ENCODE measurements at regions not wholly inside any gene's neighbourhood (a gene's known extent, or its start where the extent isn't known, plus 50 kb on each side); places are given as distances from the start of the nearest gene placed in this dataset.
"Not testable (repeated sequence)": the region's sequence is repeated elsewhere in the genome, so short reads cannot be mapped to it uniquely, and the experiment has no call there.

GRCh38 chr7:6953138-6953797 lies 127.2 kb upstream of the CCZ1B start:
- ChIA-PET POLR2A (interaction anchor here (0.6 to 0.7 kb wide), 2 partner anchors 471 to 1359 kb away, joined by 3 read pairs; no protein-coding TSS in a partner anchor), CTCF (interaction anchor here (0.6 to 1.9 kb wide), 9 partner anchors 137 to 944 kb away, joined by 3 to 6 read pairs (median 3); partner anchors contain the start of gene C1GALT1)
- H3K9me3 Mint-ChIP-seq (ENCODE audit: unreplicated experiment); H3K4me1 Mint-ChIP-seq (ENCODE audit: insufficient read depth, unreplicated experiment); BruUV-seq (replicated peaks); intact Hi-C loops (cut with micrococcal nuclease); DNase-seq (ENCODE audit: unreplicated experiment); H3K27me3 Mint-ChIP-seq (ENCODE audit: insufficient read depth, unreplicated experiment); H3K4me3 Mint-ChIP-seq (ENCODE audit: unreplicated experiment); H3K36me3 Mint-ChIP-seq (ENCODE audit: insufficient read depth, unreplicated experiment): not testable (repeated sequence)
- TF ChIP-seq CTCF (IDR thresholded peaks at IDR 0.05; ENCODE audit: unreplicated experiment) = peak; percentile 45
- H3K27ac Mint-ChIP-seq (ENCODE audit: low read depth, unreplicated experiment) = peak overlapping the region; percentile 28

- POLR2A ChIA-PET; DNase-seq (ENCODE audit: unreplicated experiment); H3K36me3 Mint-ChIP-seq (ENCODE audit: insufficient read depth, unreplicated experiment); H3K27me3 Mint-ChIP-seq (ENCODE audit: insufficient read depth, unreplicated experiment); H3K9me3 Mint-ChIP-seq (ENCODE audit: unreplicated experiment); H3K4me1 Mint-ChIP-seq (ENCODE audit: insufficient read depth, unreplicated experiment); H3K4me3 Mint-ChIP-seq (ENCODE audit: unreplicated experiment); BruUV-seq (replicated peaks); intact Hi-C loops (cut with micrococcal nuclease): not testable (repeated sequence)
- peak overlapping the region; percentile 28 for H3K27ac Mint-ChIP-seq (ENCODE audit: low read depth, unreplicated experiment)
- CTCF ChIA-PET = interaction anchor here (0.7 to 1.9 kb wide), 7 partner anchors 136 to 564 kb away, joined by 3 to 6 read pairs (median 4); partner anchors contain the start of gene C1GALT1
These were observed 127.7 kb upstream of the CCZ1B start for GRCh38 chr7:6953798-6954181.

- POLR2A ChIA-PET; H3K27me3 Mint-ChIP-seq (ENCODE audit: insufficient read depth, unreplicated experiment); intact Hi-C loops (cut with micrococcal nuclease); H3K4me3 Mint-ChIP-seq (ENCODE audit: unreplicated experiment); DNase-seq (ENCODE audit: unreplicated experiment); H3K9me3 Mint-ChIP-seq (ENCODE audit: unreplicated experiment); H3K4me1 Mint-ChIP-seq (ENCODE audit: insufficient read depth, unreplicated experiment); BruUV-seq (replicated peaks); H3K27ac Mint-ChIP-seq (ENCODE audit: low read depth, unreplicated experiment); H3K36me3 Mint-ChIP-seq (ENCODE audit: insufficient read depth, unreplicated experiment): not testable (repeated sequence)
- CTCF ChIA-PET = interaction anchor here (0.6 kb wide), 1 partner anchor 818 kb away, joined by 3 read pairs; no protein-coding TSS in a partner anchor
These were observed 129.3 kb upstream of the CCZ1B start for GRCh38 chr7:6955385-6955784.

GRCh38 chr7:6955990-6956566 lies 130.0 kb upstream of the CCZ1B start:
- not testable (repeated sequence) for H3K27ac Mint-ChIP-seq (ENCODE audit: low read depth, unreplicated experiment); BruUV-seq (replicated peaks); DNase-seq (ENCODE audit: unreplicated experiment)

GRCh38 chr7:6958371-6958770 lies 132.3 kb upstream of the CCZ1B start:
- POLR2A ChIA-PET; CTCF ChIA-PET; H3K4me1 Mint-ChIP-seq (ENCODE audit: insufficient read depth, unreplicated experiment); H3K27ac Mint-ChIP-seq (ENCODE audit: low read depth, unreplicated experiment); DNase-seq (ENCODE audit: unreplicated experiment); BruUV-seq (replicated peaks); H3K4me3 Mint-ChIP-seq (ENCODE audit: unreplicated experiment); H3K9me3 Mint-ChIP-seq (ENCODE audit: unreplicated experiment); intact Hi-C loops (cut with micrococcal nuclease); H3K36me3 Mint-ChIP-seq (ENCODE audit: insufficient read depth, unreplicated experiment): not testable (repeated sequence)
- peaks cover 22% of the 10 kb centered on the region for H3K27me3 Mint-ChIP-seq (ENCODE audit: insufficient read depth, unreplicated experiment)

More at GRCh38 chr7:6955990-6956566, 130.0 kb upstream of the CCZ1B start:
- POLR2A ChIA-PET; H3K9me3 Mint-ChIP-seq (ENCODE audit: unreplicated experiment); H3K36me3 Mint-ChIP-seq (ENCODE audit: insufficient read depth, unreplicated experiment); intact Hi-C loops (cut with micrococcal nuclease); H3K4me3 Mint-ChIP-seq (ENCODE audit: unreplicated experiment); H3K4me1 Mint-ChIP-seq (ENCODE audit: insufficient read depth, unreplicated experiment): not testable (repeated sequence)
- CTCF ChIA-PET = interaction anchor here (0.6 kb wide), 2 partner anchors 817 to 1191 kb away, joined by 3 read pairs; no protein-coding TSS in a partner anchor
- H3K27me3 Mint-ChIP-seq (ENCODE audit: insufficient read depth, unreplicated experiment) = peaks cover 12% of the 10 kb centered on the region

GRCh38 chr7:6959942-6960341 lies 133.9 kb upstream of the CCZ1B start:
- H3K36me3 Mint-ChIP-seq (ENCODE audit: insufficient read depth, unreplicated experiment); BruUV-seq (replicated peaks); H3K9me3 Mint-ChIP-seq (ENCODE audit: unreplicated experiment); H3K4me1 Mint-ChIP-seq (ENCODE audit: insufficient read depth, unreplicated experiment); CTCF ChIA-PET; H3K27ac Mint-ChIP-seq (ENCODE audit: low read depth, unreplicated experiment); intact Hi-C loops (cut with micrococcal nuclease); POLR2A ChIA-PET; H3K4me3 Mint-ChIP-seq (ENCODE audit: unreplicated experiment); DNase-seq (ENCODE audit: unreplicated experiment): not testable (repeated sequence)
- peaks cover 22% of the 10 kb centered on the region for H3K27me3 Mint-ChIP-seq (ENCODE audit: insufficient read depth, unreplicated experiment)

GRCh38 chr7:6962871-6963270 lies 136.8 kb upstream of the CCZ1B start:
- BruUV-seq (replicated peaks); H3K4me1 Mint-ChIP-seq (ENCODE audit: insufficient read depth, unreplicated experiment); intact Hi-C loops (cut with micrococcal nuclease); H3K27ac Mint-ChIP-seq (ENCODE audit: low read depth, unreplicated experiment); H3K9me3 Mint-ChIP-seq (ENCODE audit: unreplicated experiment); CTCF ChIA-PET; POLR2A ChIA-PET; H3K4me3 Mint-ChIP-seq (ENCODE audit: unreplicated experiment); DNase-seq (ENCODE audit: unreplicated experiment); H3K36me3 Mint-ChIP-seq (ENCODE audit: insufficient read depth, unreplicated experiment): not testable (repeated sequence)
- peaks cover 22% of the 10 kb centered on the region for H3K27me3 Mint-ChIP-seq (ENCODE audit: insufficient read depth, unreplicated experiment)
